ENCODE measurements at regions not wholly inside any gene's neighbourhood (a gene's known extent, or its start where the extent isn't known, plus 50 kb on each side); places are given as distances from the start of the nearest gene placed in this dataset.

DNA sequence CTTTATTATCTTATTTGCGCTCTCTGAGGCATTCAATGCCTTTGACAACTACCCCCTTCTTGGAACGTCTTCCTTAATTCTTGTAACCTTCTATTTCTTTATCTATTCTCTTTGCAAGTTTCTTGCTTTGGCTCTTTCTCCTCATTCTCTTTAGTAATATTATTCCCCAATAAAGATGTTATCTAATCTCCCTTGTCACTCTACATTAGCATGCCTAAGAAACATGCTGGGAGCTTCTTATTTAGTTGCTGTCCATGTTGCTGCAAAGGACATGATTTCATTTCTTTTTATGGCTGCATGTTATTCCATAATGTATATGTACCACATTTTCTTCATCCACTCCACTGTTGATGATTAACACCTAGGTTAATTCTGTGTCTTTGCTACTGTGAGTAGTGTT, 113.7 kb downstream of the RDH14 start:
- Histone ChIP-seq H3K27ac (ENCODE audit: insufficient read length, low read depth, low read length) (no peak overlapping the region), H3K18ac (ENCODE audit: insufficient read length, low read depth, low read length) (no peak overlapping the region), H3K23ac (ENCODE audit: insufficient read length, low read depth, low read length) (no peak overlapping the region), H3K9ac (ENCODE audit: extremely low read depth, insufficient read length, low read length) (no peak overlapping the region), H3K9me3 (ENCODE audit: control insufficient read depth, low read depth, low read length) (no peaks in the 10 kb centered on the region), H3K23me2 (ENCODE audit: insufficient read length, low read depth, low read length, poor library complexity, severe bottlenecking) (no peaks in the 10 kb centered on the region), H2BK5ac (ENCODE audit: insufficient read length, low read length) (no peak overlapping the region), H3K56ac (ENCODE audit: insufficient read length, low read depth, low read length) (no peak overlapping the region), H3K4me1 (ENCODE audit: insufficient read depth, low read length) (no peaks in the 10 kb centered on the region), H3K79me1 (ENCODE audit: insufficient read depth, low read depth, low read length, poor library complexity, severe bottlenecking) (no peaks in the 10 kb centered on the region), H2AFZ (ENCODE audit: low read length) (no peak overlapping the region), H2BK15ac (ENCODE audit: low read depth, low read length) (no peak overlapping the region), H4K8ac (replicated peaks; ENCODE audit: insufficient read length, low read depth, low read length) (no peak overlapping the region), H4K91ac (ENCODE audit: insufficient read length, low read depth, low read length) (no peak overlapping the region), H3K27me3 (ENCODE audit: insufficient read depth, low read length) (no peaks in the 10 kb centered on the region), H3K4me2 (ENCODE audit: insufficient read depth, insufficient read length, low read length) (no peak overlapping the region), H3K14ac (ENCODE audit: insufficient read depth, low read length) (no peak overlapping the region), H3T11ph (ENCODE audit: low read length) (no peak overlapping the region), H2BK20ac (ENCODE audit: low read depth, low read length, poor library complexity, severe bottlenecking) (no peak overlapping the region), H2AK5ac (ENCODE audit: insufficient read length, low read length) (no peak overlapping the region), H3K4ac (ENCODE audit: low read depth, low read length) (no peak overlapping the region), H3K79me2 (ENCODE audit: insufficient read depth, low read length) (no peaks in the 10 kb centered on the region), H4K20me1 (ENCODE audit: control insufficient read depth, insufficient read depth, insufficient read length) (no peaks in the 10 kb centered on the region), H4K5ac (ENCODE audit: insufficient read length, low read depth, low read length) (no peak overlapping the region), H2BK12ac (ENCODE audit: insufficient read length, low read depth, low read length) (no peak overlapping the region), H2BK120ac (ENCODE audit: low read depth, low read length, poor library complexity, severe bottlenecking) (no peak overlapping the region)
- DNase-seq, result no peak
- Mint-ChIP-seq H3K27ac (no peak overlapping the region), H3K27me3 (ENCODE audit: low read depth) (no peaks in the 10 kb centered on the region), H3K9me3 (no peaks in the 10 kb centered on the region), H3K4me1 (no peaks in the 10 kb centered on the region; a peak in 1 of 4 replicates), H3K4me3 (no peak overlapping the region), H3K36me3 (ENCODE audit: insufficient read depth in 1 of 3, low read depth in 3 of 3) (no peaks in the 10 kb centered on the region)
- no CpG with 5 or more reads among the region's 2 CpGs for WGBS (ENCODE audit: extremely low coverage, insufficient read length, low lambda C conversion rate)
- no peak for TF ChIP-seq CTCF (conservative IDR thresholded peaks at IDR 0.05)
